PC-3 (cell line): ENCODE measurements at regions not wholly inside any gene's neighbourhood (a gene's known extent, or its start where the extent isn't known, plus 50 kb on each side); places are given as distances from the start of the nearest gene placed in this dataset.

ENCODE experiments used
- ATAC-seq: fragments of 200-7000 bp; cut with Tn5 transposase; 2 replicates; pipeline ENCODE4 v1.9.1; 2020; ENCODE audit warnings: mild to moderate bottlenecking, moderate library complexity
- BruUV-seq: library from RNA; stranded (reverse); fragments of 400-500 nt; replicated peaks from 2 replicates; lab custom pipeline; 2021; lab: Mats Ljungman, UMichigan
- CTCF ChIA-PET: fragments of 300-600 bp; sonication (Branson Sonifier 250); formaldehyde crosslinking; loops from one replicate; lab custom pipeline; 2022; ENCODE audit warnings: antibody characterized with exemption; lab: Charles Lee
- POLR2A ChIA-PET: fragments of 300-600 bp; sonication (Branson Sonifier 250); formaldehyde crosslinking; loops from one replicate; lab custom pipeline; 2022; ENCODE audit warnings: antibody characterized with exemption; ENCODE audit not compliant: unreplicated experiment; lab: Charles Lee
- DNase-seq: peaks from one replicate; pipeline ENCODE4 v3.0.0-alpha.2; 2015
- H2AFZ ChIP-seq: fragments of 300-600 bp; sonication (generic); 2 replicates; pipeline ENCODE4 v1.6.0; 2016; ENCODE audit warnings: antibody characterized with exemption, low read length
- H3F3A ChIP-seq: fragments of 300-600 bp; sonication (generic); one replicate; pipeline ENCODE4 v1.6.0; 2017; ENCODE audit warnings: antibody characterized with exemption, low read length, control low read depth, mild to moderate bottlenecking; ENCODE audit not compliant: unreplicated experiment
- H3K27ac ChIP-seq: fragments of 300-600 bp; sonication (generic); 2 replicates; pipeline ENCODE4 v1.5.1; 2016; ENCODE audit warnings: mild to moderate bottlenecking, low read length
- H3K27me3 ChIP-seq: fragments of 300-600 bp; sonication (generic); 2 replicates; pipeline ENCODE4 v1.6.1; 2016; ENCODE audit warnings: low read length, mixed read lengths
- H3K36me3 ChIP-seq: fragments of 300-600 bp; sonication (generic); 2 replicates; pipeline ENCODE4 v1.6.1; 2016; ENCODE audit warnings: low read depth, mixed run types, low read length, mixed read lengths
- H3K4me1 ChIP-seq: fragments of 300-600 bp; sonication (generic); 2 replicates; pipeline ENCODE4 v1.5.1; 2016; ENCODE audit warnings: low read length; ENCODE audit not compliant: insufficient read depth
- H3K4me2 ChIP-seq: fragments of 300-600 bp; sonication (generic); 2 replicates; pipeline ENCODE4 v1.6.0; 2016; ENCODE audit warnings: low read length
- H3K4me3 ChIP-seq: fragments of 300-600 bp; sonication (generic); 2 replicates; pipeline ENCODE4 v1.5.1; 2016; ENCODE audit warnings: mild to moderate bottlenecking, low read length, mixed read lengths
- H3K79me2 ChIP-seq: fragments of 300-600 bp; sonication (generic); 2 replicates; pipeline ENCODE4 v1.6.1; 2017; ENCODE audit warnings: low read length, mixed read lengths
- H3K9ac ChIP-seq: fragments of 300-600 bp; sonication (generic); 2 replicates; pipeline ENCODE4 v1.6.0; 2016; ENCODE audit warnings: mild to moderate bottlenecking, low read length
- H3K9me2 ChIP-seq: fragments of 300-600 bp; sonication (generic); replicated peaks from 2 replicates; pipeline ENCODE4 v1.6.1; 2016; ENCODE audit warnings: mixed run types, low read length, mixed read lengths
- H3K9me3 ChIP-seq: fragments of 300-600 bp; sonication (generic); 2 replicates; pipeline ENCODE4 v1.6.1; 2016; ENCODE audit warnings: low read length, mixed read lengths
- H4K20me1 ChIP-seq: fragments of 300-600 bp; sonication (generic); 2 replicates; pipeline ENCODE4 v1.6.1; 2016; ENCODE audit warnings: low read length, mixed read lengths
- EZH2 ChIP-seq: fragments of 300-600 bp; sonication (generic); IDR thresholded peaks from one replicate; pipeline ENCODE4 v1.6.1; 2017; ENCODE audit warnings: antibody characterized with exemption, mild to moderate bottlenecking, low read length; ENCODE audit not compliant: unreplicated experiment
- EZH2phosphoT487 ChIP-seq: fragments of 300-600 bp; sonication (generic); IDR thresholded peaks from 2 replicates; pipeline ENCODE4 v1.6.1; 2018; ENCODE audit warnings: mild to moderate bottlenecking, antibody characterized with exemption, low read length, borderline replicate concordance
- intact Hi-C: fragments of 100-400 bp; cut with micrococcal nuclease; formaldehyde crosslinking; loops from 2 replicates; pipeline ENCODE4 v1.9.0; 2023
- TF ChIP-seq, protein P1 (sequence below): fragments of 300-600 bp; sonication (generic); conservative IDR thresholded peaks from 2 replicates; pipeline ENCODE4 v1.5.1; 2017; ENCODE audit warnings: antibody characterized with exemption, low read depth, mild to moderate bottlenecking, low read length

- intact Hi-C loops: loop anchor here (5.0 to 10.0 kb wide), 2 partner anchors 55 to 88 kb away; partner anchors contain the start of gene ZNF469
- H3K4me1 ChIP-seq: peaks cover 27% of the 10 kb centered on the region
- no peak overlapping the region for H2AFZ ChIP-seq
- TF ChIP-seq, protein P1, sequence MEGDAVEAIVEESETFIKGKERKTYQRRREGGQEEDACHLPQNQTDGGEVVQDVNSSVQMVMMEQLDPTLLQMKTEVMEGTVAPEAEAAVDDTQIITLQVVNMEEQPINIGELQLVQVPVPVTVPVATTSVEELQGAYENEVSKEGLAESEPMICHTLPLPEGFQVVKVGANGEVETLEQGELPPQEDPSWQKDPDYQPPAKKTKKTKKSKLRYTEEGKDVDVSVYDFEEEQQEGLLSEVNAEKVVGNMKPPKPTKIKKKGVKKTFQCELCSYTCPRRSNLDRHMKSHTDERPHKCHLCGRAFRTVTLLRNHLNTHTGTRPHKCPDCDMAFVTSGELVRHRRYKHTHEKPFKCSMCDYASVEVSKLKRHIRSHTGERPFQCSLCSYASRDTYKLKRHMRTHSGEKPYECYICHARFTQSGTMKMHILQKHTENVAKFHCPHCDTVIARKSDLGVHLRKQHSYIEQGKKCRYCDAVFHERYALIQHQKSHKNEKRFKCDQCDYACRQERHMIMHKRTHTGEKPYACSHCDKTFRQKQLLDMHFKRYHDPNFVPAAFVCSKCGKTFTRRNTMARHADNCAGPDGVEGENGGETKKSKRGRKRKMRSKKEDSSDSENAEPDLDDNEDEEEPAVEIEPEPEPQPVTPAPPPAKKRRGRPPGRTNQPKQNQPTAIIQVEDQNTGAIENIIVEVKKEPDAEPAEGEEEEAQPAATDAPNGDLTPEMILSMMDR: no peak
- TF ChIP-seq EZH2 (no peak), EZH2phosphoT487 (no peak)
- no peak overlapping the region for H3K27ac ChIP-seq
- no peak overlapping the region for H3K9ac ChIP-seq
- no peaks in the 10 kb centered on the region for H3K27me3 ChIP-seq
- no peaks in the 10 kb centered on the region for H3F3A ChIP-seq
- ATAC-seq: no peak
- H3K79me2 ChIP-seq: no peaks in the 10 kb centered on the region
- H4K20me1 ChIP-seq: no peaks in the 10 kb centered on the region
- ChIA-PET POLR2A (no interaction called here), CTCF (no interaction called here)
- no TSS peak for BruUV-seq
- no peaks in the 10 kb centered on the region for H3K9me3 ChIP-seq
- no peaks in the 10 kb centered on the region for H3K36me3 ChIP-seq
- H3K9me2 ChIP-seq: 0 out of 2 replicates have a peak, but pooled peaks cover 3% of the 10 kb centered on the region
- H3K4me2 ChIP-seq: no peak overlapping the region
- no peak overlapping the region for H3K4me3 ChIP-seq
- no peak for DNase-seq
Observed at GRCh38 chr16:88329726-88330700, 52.7 kb upstream of the ZNF469 start.

GRCh38 chr16:88330971-88331890 lies 51.5 kb upstream of the ZNF469 start:
- no peaks in the 10 kb centered on the region for H3K27me3 ChIP-seq
- H3K79me2 ChIP-seq: no peaks in the 10 kb centered on the region
- H3K9me3 ChIP-seq: no peaks in the 10 kb centered on the region
- TF ChIP-seq EZH2 (no peak), EZH2phosphoT487 (no peak)
- TF ChIP-seq, protein P1: no peak
- ChIA-PET POLR2A (no interaction called here), CTCF (no interaction called here)
- ATAC-seq (no peak), DNase-seq (no peak)
- no peak overlapping the region for H3K4me3 ChIP-seq
- H3F3A ChIP-seq: no peaks in the 10 kb centered on the region
- H3K4me2 ChIP-seq: peak overlapping the region; percentile 41; the same call in 1 of the 2 replicates
- H3K36me3 ChIP-seq: no peaks in the 10 kb centered on the region
- peak overlapping the region; percentile 72 for H3K9ac ChIP-seq
- no peak overlapping the region for H2AFZ ChIP-seq
- peaks cover 27% of the 10 kb centered on the region for H3K4me1 ChIP-seq
- intact Hi-C loops: loop anchor here (5.0 to 10.0 kb wide), 2 partner anchors 54 to 89 kb away; partner anchors contain the start of gene ZNF469
- no peaks in the 10 kb centered on the region for H4K20me1 ChIP-seq
- H3K27ac ChIP-seq: peak overlapping the region; percentile 100
- no TSS peak for BruUV-seq
- 0 out of 2 replicates have a peak, but pooled peaks cover 3% of the 10 kb centered on the region for H3K9me2 ChIP-seq
